Prostate gland (tissue), 2 donors: ENCODE measurements at regions not wholly inside any gene's neighbourhood (a gene's known extent, or its start where the extent isn't known, plus 50 kb on each side); places are given as distances from the start of the nearest gene placed in this dataset.

Experiments used
- CTCF ChIP-seq, 4 experiments: fragments of 200-600 bp in 2 of 4; fragments of 450-650 bp in 2 of 4; sonication (generic) in 2 of 4; IDR thresholded peaks; 1 replicate in 3 of 4; 2 replicates in 1 of 4; pipeline ENCODE4 v1.5.1; 2016 to 2019; ENCODE audit warnings: antibody characterized with exemption in 4 of 4, mild to moderate bottlenecking in 2 of 4, moderate library complexity in 2 of 4
- POLR2A ChIP-seq: fragments of 450-650 bp; IDR thresholded peaks from one replicate; pipeline ENCODE4 v1.6.1; 2016; ENCODE audit warnings: antibody characterized with exemption, mild to moderate bottlenecking

DNA sequence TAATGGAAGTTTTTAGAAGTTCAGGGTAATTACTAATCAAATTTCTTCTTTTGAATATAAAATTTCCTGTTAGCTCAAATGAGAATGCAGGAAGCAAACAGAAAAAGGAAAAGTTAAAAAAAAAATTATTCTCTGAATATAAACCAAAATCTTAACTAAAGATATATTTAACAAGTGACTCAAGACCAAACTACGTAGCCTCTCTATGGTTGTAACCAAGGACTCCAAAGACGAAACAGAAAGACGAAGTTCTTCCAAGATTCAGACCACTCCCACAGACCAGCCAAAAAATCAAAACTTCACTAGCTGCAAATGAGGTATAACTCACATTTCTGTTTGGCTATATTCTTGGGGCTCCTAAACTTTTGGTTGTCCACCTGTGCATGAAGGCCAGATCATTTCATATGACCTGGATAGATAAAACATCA is 846.5 kb upstream of the ALCAM start:
- TF ChIP-seq CTCF (IDR thresholded peaks at IDR 0.05) (no peak), POLR2A (no peak)
